ENCODE measurements at regions not wholly inside any gene's neighbourhood (a gene's known extent, or its start where the extent isn't known, plus 50 kb on each side); places are given as distances from the start of the nearest gene placed in this dataset.

- TF ChIP-seq SP1 (IDR thresholded peaks at IDR 0.05) (no peak), EGR1 (IDR thresholded peaks at IDR 0.05; ENCODE audit: low read depth in 2 of 2) (no peak), CTCF (IDR thresholded peaks at IDR 0.05; ENCODE audit: low read depth, low read length, missing input control) (no peak), MAX (IDR thresholded peaks at IDR 0.05) (no peak), ZBTB33 (IDR thresholded peaks at IDR 0.05) (no peak), RAD21 (IDR thresholded peaks at IDR 0.05) (no peak), TAF1 (conservative IDR thresholded peaks at IDR 0.05) (no peak), ATF3 (IDR thresholded peaks at IDR 0.05) (no peak), GABPA (IDR thresholded peaks at IDR 0.05 in 1 of 2, conservative IDR thresholded peaks at IDR 0.05 in 1 of 2) (no peak), REST (IDR thresholded peaks at IDR 0.05) (no peak), YY1 (IDR thresholded peaks at IDR 0.05) (no peak)
Observed at GRCh38 chr4:165810726-165811125, 62.3 kb upstream of the TLL1 start.
